Colonic mucosa (tissue), 4 donors: ENCODE measurements at regions not wholly inside any gene's neighbourhood (a gene's known extent, or its start where the extent isn't known, plus 50 kb on each side); places are given as distances from the start of the nearest gene placed in this dataset.

Source experiments
- DNase-seq: peaks from one replicate; pipeline ENCODE4 v3.0.0-alpha.2; 2020
- H3K27ac ChIP-seq: fragments of 200-600 bp; one replicate; pipeline ENCODE4 v1.8.0; 2021
- H3K27me3 ChIP-seq: fragments of 200-600 bp; one replicate; pipeline ENCODE4 v1.8.0; 2021
- H3K36me3 ChIP-seq: fragments of 200-600 bp; one replicate; pipeline ENCODE4 v1.8.0; 2021
- H3K4me1 ChIP-seq: fragments of 200-600 bp; one replicate; pipeline ENCODE4 v1.8.0; 2021; ENCODE audit warnings: mild to moderate bottlenecking
- H3K4me3 ChIP-seq: fragments of 200-600 bp; one replicate; pipeline ENCODE4 v1.8.0; 2021
- H3K9ac ChIP-seq, 2 donors: one replicate each; pipeline ENCODE4 v1.7.0; 2013; ENCODE audit warnings: control low read depth in 2 of 2, low read depth in 2 of 2, low read length in 2 of 2
- H3K9me3 ChIP-seq: fragments of 200-600 bp; one replicate; pipeline ENCODE4 v1.8.0; 2021
- intact Hi-C: fragments of 100-400 bp; cut with DNase I; formaldehyde crosslinking; loops from one replicate; pipeline ENCODE4 v1.14.1; 2022
- TF ChIP-seq, protein P1 (sequence below): fragments of 200-600 bp; IDR thresholded peaks from one replicate; pipeline ENCODE4 v1.8.0; 2022; ENCODE audit warnings: antibody characterized with exemption, mild to moderate bottlenecking
- donor health status: healthy.
- donor health status: DM: no; HTN: no; CAD: no.
- donor health status: DM: no; HTN: no; CAD: no.

GRCh38 chr10:4498711-4499251 lies 327.2 kb upstream of the AKR1E2 start:
- no peak overlapping the region for H3K9ac ChIP-seq
- H3K9me3 ChIP-seq = no peaks in the 10 kb centered on the region
- intact Hi-C loops = no loop called here
- no peaks in the 10 kb centered on the region for H3K27me3 ChIP-seq
- TF ChIP-seq, protein P1, sequence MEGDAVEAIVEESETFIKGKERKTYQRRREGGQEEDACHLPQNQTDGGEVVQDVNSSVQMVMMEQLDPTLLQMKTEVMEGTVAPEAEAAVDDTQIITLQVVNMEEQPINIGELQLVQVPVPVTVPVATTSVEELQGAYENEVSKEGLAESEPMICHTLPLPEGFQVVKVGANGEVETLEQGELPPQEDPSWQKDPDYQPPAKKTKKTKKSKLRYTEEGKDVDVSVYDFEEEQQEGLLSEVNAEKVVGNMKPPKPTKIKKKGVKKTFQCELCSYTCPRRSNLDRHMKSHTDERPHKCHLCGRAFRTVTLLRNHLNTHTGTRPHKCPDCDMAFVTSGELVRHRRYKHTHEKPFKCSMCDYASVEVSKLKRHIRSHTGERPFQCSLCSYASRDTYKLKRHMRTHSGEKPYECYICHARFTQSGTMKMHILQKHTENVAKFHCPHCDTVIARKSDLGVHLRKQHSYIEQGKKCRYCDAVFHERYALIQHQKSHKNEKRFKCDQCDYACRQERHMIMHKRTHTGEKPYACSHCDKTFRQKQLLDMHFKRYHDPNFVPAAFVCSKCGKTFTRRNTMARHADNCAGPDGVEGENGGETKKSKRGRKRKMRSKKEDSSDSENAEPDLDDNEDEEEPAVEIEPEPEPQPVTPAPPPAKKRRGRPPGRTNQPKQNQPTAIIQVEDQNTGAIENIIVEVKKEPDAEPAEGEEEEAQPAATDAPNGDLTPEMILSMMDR = no peak
- no peak overlapping the region for H3K27ac ChIP-seq
- no peaks in the 10 kb centered on the region for H3K4me1 ChIP-seq
- H3K4me3 ChIP-seq = no peak overlapping the region
- no peak for DNase-seq
- H3K36me3 ChIP-seq = no peaks in the 10 kb centered on the region

DNA sequence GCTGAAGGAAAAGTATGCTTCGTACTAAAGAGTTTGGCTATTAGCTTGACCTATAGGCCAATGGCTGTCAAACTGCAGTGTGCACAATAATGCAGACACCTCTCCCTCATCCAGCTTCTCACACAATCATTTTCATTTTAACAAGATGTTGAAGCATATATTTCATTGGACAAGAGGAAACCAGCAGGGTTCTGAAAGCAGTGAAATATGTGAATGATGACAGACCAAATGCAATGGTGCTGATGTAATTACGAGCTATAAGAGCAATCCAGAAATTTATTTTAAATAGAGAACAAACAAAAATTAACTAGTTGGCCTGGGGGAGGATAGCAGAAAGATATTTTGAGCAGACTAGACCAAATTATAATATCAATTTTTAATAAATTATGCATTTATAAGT lies 331.5 kb upstream of the AKR1E2 start:
- H3K9me3 ChIP-seq = no peaks in the 10 kb centered on the region
- no peak overlapping the region for H3K27ac ChIP-seq
- no peak overlapping the region for H3K9ac ChIP-seq
- H3K4me3 ChIP-seq = no peak overlapping the region
- TF ChIP-seq, protein P1 = no peak
- no peaks in the 10 kb centered on the region for H3K27me3 ChIP-seq
- H3K36me3 ChIP-seq = no peaks in the 10 kb centered on the region
- no peaks in the 10 kb centered on the region for H3K4me1 ChIP-seq
- no peak for DNase-seq
- intact Hi-C loops = no loop called here

- H3K9me3 ChIP-seq = no peaks in the 10 kb centered on the region
Observed at GRCh38 chr10:4492202-4492601, 333.8 kb upstream of the AKR1E2 start.

GRCh38 chr10:4488904-4489303 lies 337.1 kb upstream of the AKR1E2 start:
- H3K36me3 ChIP-seq = no peaks in the 10 kb centered on the region
- DNase-seq = no peak
- intact Hi-C loops = no loop called here
- no peaks in the 10 kb centered on the region for H3K9me3 ChIP-seq
- no peak overlapping the region for H3K27ac ChIP-seq
- no peaks in the 10 kb centered on the region for H3K4me1 ChIP-seq
- H3K4me3 ChIP-seq = no peak overlapping the region
- TF ChIP-seq, protein P1 = no peak
- H3K27me3 ChIP-seq = no peaks in the 10 kb centered on the region
- no peak overlapping the region for H3K9ac ChIP-seq

More at GRCh38 chr10:4492202-4492601, 333.8 kb upstream of the AKR1E2 start:
- Histone ChIP-seq H3K27me3 (no peaks in the 10 kb centered on the region), H3K4me3 (no peak overlapping the region), H3K9ac (no peak overlapping the region), H3K36me3 (no peaks in the 10 kb centered on the region), H3K4me1 (no peaks in the 10 kb centered on the region), H3K27ac (no peak overlapping the region)
- no peak for DNase-seq
- intact Hi-C loops = no loop called here
- TF ChIP-seq, protein P1 = no peak

DNA sequence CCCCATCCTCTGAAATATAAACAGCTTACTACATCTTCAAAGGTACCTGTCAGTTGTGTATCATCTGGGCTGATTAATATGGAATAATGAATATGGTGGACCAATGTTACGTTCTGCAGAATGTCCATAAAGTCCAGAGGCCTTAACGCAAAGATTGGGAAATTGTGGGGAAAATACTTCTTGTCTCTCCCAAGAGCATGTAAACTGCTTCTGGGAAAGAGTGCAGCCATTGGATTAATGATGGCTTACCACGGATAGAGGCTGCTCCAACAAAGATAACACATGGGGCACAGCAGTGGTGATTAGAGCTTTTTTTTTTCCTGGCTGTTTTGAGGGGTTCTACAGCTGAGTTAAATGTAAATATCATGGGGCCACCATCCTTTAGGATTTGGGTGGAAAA lies 340.4 kb upstream of the AKR1E2 start:
- Histone ChIP-seq H3K9ac (no peak overlapping the region), H3K27me3 (no peaks in the 10 kb centered on the region), H3K9me3 (no peaks in the 10 kb centered on the region), H3K4me3 (no peak overlapping the region), H3K36me3 (no peaks in the 10 kb centered on the region), H3K4me1 (no peaks in the 10 kb centered on the region), H3K27ac (no peak overlapping the region)
- intact Hi-C loops = no loop called here
- TF ChIP-seq, protein P1 = no peak
- DNase-seq = no peak
